HEK293 (cell line): ENCODE measurements at regions not wholly inside any gene's neighbourhood (a gene's known extent, or its start where the extent isn't known, plus 50 kb on each side); places are given as distances from the start of the nearest gene placed in this dataset.

Source experiments
- CTCF ChIP-seq: fragments of 450-650 bp; formaldehyde crosslinking; IDR thresholded peaks from 2 replicates; pipeline ENCODE4 v1.5.1; 2016; ENCODE audit warnings: missing biosample characterization, missing genetic modification characterization
- GLI2 ChIP-seq: fragments of 450-650 bp; formaldehyde crosslinking; IDR thresholded peaks from 2 replicates; pipeline ENCODE4; 2017; ENCODE audit warnings: missing biosample characterization, missing genetic modification characterization, low read depth, borderline replicate concordance
- KLF8 ChIP-seq: fragments of 450-650 bp; formaldehyde crosslinking; IDR thresholded peaks from 2 replicates; pipeline ENCODE4 v1.5.1; 2016; ENCODE audit warnings: missing biosample characterization, missing genetic modification characterization
- MEIS1 ChIP-seq: sonication (generic); formaldehyde crosslinking; IDR thresholded peaks from 2 replicates; pipeline ENCODE4 v1.8.1; 2022; ENCODE audit warnings: missing genetic modification reagents, mild to moderate bottlenecking, borderline replicate concordance
- REPIN1 ChIP-seq: fragments of 450-650 bp; formaldehyde crosslinking; IDR thresholded peaks from 2 replicates; pipeline ENCODE4 v1.5.1; 2017; ENCODE audit warnings: missing biosample characterization, missing genetic modification characterization, low read depth
- YY2 ChIP-seq: fragments of 450-650 bp; formaldehyde crosslinking; IDR thresholded peaks from 2 replicates; pipeline ENCODE4 v1.5.1; 2016; ENCODE audit warnings: missing biosample characterization, missing genetic modification characterization
- ZBTB26 ChIP-seq: fragments of 450-650 bp; formaldehyde crosslinking; optimal IDR thresholded peaks from 2 replicates; pipeline ENCODE3; 2016; ENCODE audit warnings: missing biosample characterization, mild to moderate bottlenecking, missing genetic modification characterization
- ZBTB44 ChIP-seq: fragments of 450-650 bp; IDR thresholded peaks from 2 replicates; pipeline ENCODE4 v1.5.1; 2018; ENCODE audit warnings: missing biosample characterization, mild to moderate bottlenecking, missing genetic modification characterization
- ZIC2 ChIP-seq: fragments of 450-650 bp; formaldehyde crosslinking; IDR thresholded peaks from 2 replicates; pipeline ENCODE4 v1.5.1; 2016; ENCODE audit warnings: missing biosample characterization, missing genetic modification characterization
- ZNF623 ChIP-seq: fragments of 450-650 bp; formaldehyde crosslinking; IDR thresholded peaks from 2 replicates; pipeline ENCODE4 v1.5.1; 2016; ENCODE audit warnings: missing biosample characterization, missing genetic modification characterization
- ZNF624 ChIP-seq: fragments of 450-650 bp; formaldehyde crosslinking; IDR thresholded peaks from 2 replicates; pipeline ENCODE4 v1.5.1; 2017; ENCODE audit warnings: missing biosample characterization, missing genetic modification characterization
- ZNF830 ChIP-seq: fragments of 450-650 bp; IDR thresholded peaks from 2 replicates; pipeline ENCODE4 v1.5.0; 2018; ENCODE audit warnings: missing biosample characterization, missing genetic modification characterization, low read depth, mild to moderate bottlenecking, moderate library complexity

DNA sequence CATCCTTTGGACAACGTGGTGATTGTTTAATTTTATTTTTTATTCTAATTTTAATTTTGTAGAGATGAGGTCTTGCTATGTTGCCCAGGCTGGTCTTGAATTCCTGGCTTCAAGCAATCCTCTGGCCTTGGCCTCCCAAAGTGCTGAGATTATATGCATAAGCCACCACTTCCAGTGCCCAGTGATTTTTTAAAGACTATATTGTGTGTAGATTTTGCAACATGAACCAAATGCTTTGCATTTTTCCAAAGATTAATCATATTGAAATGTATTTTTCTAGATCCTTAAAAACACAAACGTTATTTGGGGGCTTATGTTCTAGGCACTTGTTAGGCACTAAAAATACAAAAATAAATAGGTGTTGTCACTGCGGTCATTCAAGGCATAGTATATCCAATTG, 117.6 kb upstream of the CCN2 start:
- no peak for TF ChIP-seq GLI2 (tag by site-specific recombination)
- TF ChIP-seq KLF8 (tag by site-specific recombination): no peak
- no peak for TF ChIP-seq ZNF830 (tag by site-specific recombination)
- no peak for TF ChIP-seq YY2 (tag by site-specific recombination)
- TF ChIP-seq ZBTB26 (tag by site-specific recombination): no peak
- TF ChIP-seq CTCF (tag by site-specific recombination): no peak
- no peak for TF ChIP-seq ZNF623 (tag by site-specific recombination)
- no peak for TF ChIP-seq ZBTB44 (tag by site-specific recombination)
- no peak for TF ChIP-seq ZIC2 (tag by site-specific recombination)
- no peak for TF ChIP-seq REPIN1 (tag by site-specific recombination)
- TF ChIP-seq ZNF624 (tag by site-specific recombination): no peak
- no peak for TF ChIP-seq MEIS1 (CRISPR knock-in tag)
